Sigmoid colon (tissue), 6 donors: ENCODE measurements at regions not wholly inside any gene's neighbourhood (a gene's known extent, or its start where the extent isn't known, plus 50 kb on each side); places are given as distances from the start of the nearest gene placed in this dataset.

ENCODE experiments used
- DNase-seq: peaks from one replicate; pipeline ENCODE4 v3.0.0-alpha.2; 2019
- H3K27ac ChIP-seq, 4 donors: fragments of 200-600 bp; sonication (generic); one replicate each; pipeline ENCODE4 v1.5.1; 2016 to 2019; ENCODE audit warnings: mild to moderate bottlenecking in 1 of 4
- H3K27me3 ChIP-seq, 3 donors: fragments of 200-600 bp; sonication (generic); one replicate each; pipeline ENCODE4 v1.5.1; 2019; ENCODE audit warnings: mild to moderate bottlenecking in 1 of 3
- H3K36me3 ChIP-seq, 4 donors: fragments of 200-600 bp; sonication (generic); one replicate each; pipeline ENCODE4 v1.5.1; 2016 to 2019
- H3K4me1 ChIP-seq, 4 donors: fragments of 200-600 bp; sonication (generic); one replicate each; pipeline ENCODE4 v1.5.1; 2017 to 2019
- H3K4me3 ChIP-seq, 4 donors: fragments of 200-600 bp; sonication (generic); one replicate each; pipeline ENCODE4 v1.5.1; 2017 to 2019; ENCODE audit warnings: mild to moderate bottlenecking in 2 of 4, moderate library complexity in 1 of 4
- H3K9me3 ChIP-seq, 4 donors: fragments of 200-600 bp in 3 of 4; sonication (generic) in 3 of 4; one replicate each; pipeline versions ENCODE4 v1.5.1 to v1.6.1; 2013 to 2019
- EP300 ChIP-seq, 4 donors: sonication (generic); formaldehyde crosslinking; IDR thresholded peaks; one replicate each; pipeline ENCODE4 v1.6.1; 2017; ENCODE audit warnings: antibody characterized with exemption in 4 of 4
- POLR2A ChIP-seq, 2 donors: fragments of 450-650 bp; IDR thresholded peaks; one replicate each; pipeline ENCODE4 v1.6.1; 2016; ENCODE audit warnings: antibody characterized with exemption in 2 of 2, mild to moderate bottlenecking in 2 of 2, moderate library complexity in 2 of 2
- POLR2AphosphoS5 ChIP-seq, 4 donors: sonication (generic); formaldehyde crosslinking; IDR thresholded peaks; one replicate each; pipeline ENCODE4 v1.6.1; 2017; ENCODE audit warnings: antibody characterized with exemption in 4 of 4
- WGBS, 2 donors: extraction: QIAGEN DNeasy Blood & Tissue Kit; methylation state at CpG; one replicate each; pipeline ENCODE4 v1.1.7; 2013; 5-methylcytosine and 5-hydroxymethylcytosine counted together
- intact Hi-C: fragments of 100-400 bp; cut with DNase I; formaldehyde crosslinking; loops from one replicate; pipeline ENCODE4 v1.15.1; 2023
- TF ChIP-seq, protein P1 (sequence below), 4 experiments: fragments of 450-650 bp in 3 of 4; fragments of 200-600 bp in 1 of 4; IDR thresholded peaks; one replicate each; pipeline ENCODE4 v1.5.1; 2016 to 2019; ENCODE audit warnings: antibody characterized with exemption in 4 of 4, mild to moderate bottlenecking in 3 of 4, moderate library complexity in 2 of 4
- donor health status: healthy with polysubstance abuse.
- donor health status: healthy.

- 77 to 90% methylated on average over 6 of the region's 6 CpGs for WGBS, 2 donors
- intact Hi-C loops: no loop called here
- no peak for DNase-seq
- Histone ChIP-seq H3K9me3 (no peaks in the 10 kb centered on the region), H3K27ac (no peak overlapping the region), H3K4me3 (no peak overlapping the region), H3K36me3 (no peaks in the 10 kb centered on the region), H3K4me1 (no peaks in the 10 kb centered on the region), H3K27me3 (no peaks in the 10 kb centered on the region)
- no peak for TF ChIP-seq POLR2AphosphoS5 (IDR thresholded peaks at IDR 0.05)
- no peak for TF ChIP-seq POLR2A (IDR thresholded peaks at IDR 0.05)
- TF ChIP-seq, protein P1, sequence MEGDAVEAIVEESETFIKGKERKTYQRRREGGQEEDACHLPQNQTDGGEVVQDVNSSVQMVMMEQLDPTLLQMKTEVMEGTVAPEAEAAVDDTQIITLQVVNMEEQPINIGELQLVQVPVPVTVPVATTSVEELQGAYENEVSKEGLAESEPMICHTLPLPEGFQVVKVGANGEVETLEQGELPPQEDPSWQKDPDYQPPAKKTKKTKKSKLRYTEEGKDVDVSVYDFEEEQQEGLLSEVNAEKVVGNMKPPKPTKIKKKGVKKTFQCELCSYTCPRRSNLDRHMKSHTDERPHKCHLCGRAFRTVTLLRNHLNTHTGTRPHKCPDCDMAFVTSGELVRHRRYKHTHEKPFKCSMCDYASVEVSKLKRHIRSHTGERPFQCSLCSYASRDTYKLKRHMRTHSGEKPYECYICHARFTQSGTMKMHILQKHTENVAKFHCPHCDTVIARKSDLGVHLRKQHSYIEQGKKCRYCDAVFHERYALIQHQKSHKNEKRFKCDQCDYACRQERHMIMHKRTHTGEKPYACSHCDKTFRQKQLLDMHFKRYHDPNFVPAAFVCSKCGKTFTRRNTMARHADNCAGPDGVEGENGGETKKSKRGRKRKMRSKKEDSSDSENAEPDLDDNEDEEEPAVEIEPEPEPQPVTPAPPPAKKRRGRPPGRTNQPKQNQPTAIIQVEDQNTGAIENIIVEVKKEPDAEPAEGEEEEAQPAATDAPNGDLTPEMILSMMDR (IDR thresholded peaks at IDR 0.05): no peak
- TF ChIP-seq EP300 (IDR thresholded peaks at IDR 0.05): no peak
Observed at GRCh38 chr18:67633939-67634338, 117.4 kb upstream of the DSEL start.

DNA sequence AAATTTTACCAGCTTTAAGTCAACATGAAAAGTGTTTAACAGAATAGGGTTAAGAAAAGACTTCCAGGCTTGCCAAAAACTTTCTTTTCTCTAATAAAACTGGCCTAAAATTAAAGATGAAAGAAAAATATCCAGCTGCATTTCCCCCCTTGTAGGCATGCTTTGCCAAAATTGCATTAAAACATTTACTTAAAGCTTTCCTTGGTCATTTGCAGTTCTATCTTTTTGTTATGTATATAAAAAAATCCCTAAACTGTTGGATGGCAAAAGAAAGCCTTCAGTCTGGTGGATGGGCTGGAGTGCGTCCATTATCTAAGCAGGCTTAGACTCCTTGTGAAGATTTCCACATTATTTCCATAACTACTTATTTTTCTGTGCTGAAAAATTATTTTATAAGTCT is 105.4 kb upstream of the DSEL start:
- intact Hi-C loops: no loop called here
- Histone ChIP-seq H3K4me1 (no peaks in the 10 kb centered on the region), H3K36me3 (no peaks in the 10 kb centered on the region), H3K27ac (no peak overlapping the region), H3K4me3 (no peak overlapping the region), H3K27me3 (no peaks in the 10 kb centered on the region), H3K9me3 (no peaks in the 10 kb centered on the region)
- 76 to 78% methylated on average over 1 of the region's 1 CpG for WGBS, 2 donors
- TF ChIP-seq, protein P1 (IDR thresholded peaks at IDR 0.05): no peak
- TF ChIP-seq POLR2A (IDR thresholded peaks at IDR 0.05) (no peak), POLR2AphosphoS5 (IDR thresholded peaks at IDR 0.05) (no peak), EP300 (IDR thresholded peaks at IDR 0.05) (no peak)
- no peak for DNase-seq

DNA sequence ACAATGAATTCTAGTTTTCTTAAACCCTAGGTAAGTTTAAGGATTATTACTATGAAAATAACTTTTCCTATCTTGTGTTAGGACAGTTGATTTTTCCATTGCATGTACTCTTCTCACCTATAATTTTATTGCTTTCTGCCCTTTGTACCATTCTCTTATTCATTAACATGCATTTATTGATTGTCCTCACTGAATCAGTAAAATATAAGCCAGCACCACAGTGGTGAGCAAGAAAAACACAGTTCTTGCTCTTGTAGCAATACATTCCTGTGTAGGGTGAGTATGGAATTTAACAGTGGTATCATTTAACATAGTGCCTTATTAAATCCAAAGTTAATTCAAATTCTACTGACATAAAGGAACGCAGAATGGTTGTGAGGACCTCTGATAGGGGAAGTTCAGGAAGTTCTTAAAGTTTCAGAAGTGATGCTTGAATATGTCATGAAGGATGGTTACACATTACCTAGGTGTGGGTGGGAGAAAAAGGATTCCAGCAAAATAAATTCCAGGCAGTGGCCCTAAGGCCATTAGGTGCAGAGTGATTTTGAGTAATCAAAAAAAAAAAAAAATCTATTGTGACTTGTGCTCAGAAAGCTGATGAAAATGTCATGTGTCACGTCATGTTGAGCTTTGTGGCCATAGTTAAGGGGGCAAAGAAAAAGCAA is 104.7 kb upstream of the DSEL start:
- no peaks in the 10 kb centered on the region for H3K27me3 ChIP-seq

DNA sequence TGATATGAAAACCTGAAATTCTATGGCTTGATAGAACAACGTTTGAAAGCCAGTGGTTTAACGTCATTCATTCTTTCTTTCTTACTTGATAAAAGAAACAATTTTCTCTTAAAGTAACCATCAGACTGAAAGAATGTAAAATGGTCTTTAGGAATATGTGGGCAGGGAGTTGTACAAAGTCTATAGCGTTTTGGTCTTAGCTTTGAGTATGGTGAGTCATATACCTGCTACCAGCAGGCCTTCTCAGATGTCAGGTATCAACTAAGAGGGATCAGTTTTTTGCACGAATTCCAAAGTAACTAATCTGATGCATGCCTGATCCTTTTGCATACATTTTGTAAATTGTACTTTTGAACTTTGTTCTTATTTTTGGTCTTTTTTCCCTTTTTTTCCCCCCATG is 101.5 kb upstream of the DSEL start:
- Histone ChIP-seq H3K4me1 (peaks cover 0 to 6% (median 0%) of the 10 kb centered on the region in 4 donors), H3K27me3 (no peaks in the 10 kb centered on the region), H3K4me3 (no peak overlapping the region), H3K27ac (no peak overlapping the region), H3K36me3 (no peaks in the 10 kb centered on the region), H3K9me3 (no peaks in the 10 kb centered on the region)
- DNase-seq: no peak
- no peak for TF ChIP-seq POLR2A (IDR thresholded peaks at IDR 0.05)
- TF ChIP-seq EP300 (IDR thresholded peaks at IDR 0.05): no peak
- TF ChIP-seq, protein P1 (IDR thresholded peaks at IDR 0.05): no peak
- TF ChIP-seq POLR2AphosphoS5 (IDR thresholded peaks at IDR 0.05): no peak
- 77 to 88% methylated on average over 4 of the region's 4 CpGs for WGBS, 2 donors
- intact Hi-C loops: no loop called here

More for the DNA sequence above, 104.7 kb upstream of the DSEL start:
- H3K36me3 ChIP-seq: no peaks in the 10 kb centered on the region
- H3K9me3 ChIP-seq: no peaks in the 10 kb centered on the region
- 22 to 60% methylated on average over 2 of the region's 2 CpGs for WGBS, 2 donors
- H3K4me1 ChIP-seq: no peaks in the 10 kb centered on the region
- TF ChIP-seq, protein P1 (IDR thresholded peaks at IDR 0.05): no peak
- no peak for TF ChIP-seq POLR2AphosphoS5 (IDR thresholded peaks at IDR 0.05)
- TF ChIP-seq EP300 (IDR thresholded peaks at IDR 0.05): no peak
- TF ChIP-seq POLR2A (IDR thresholded peaks at IDR 0.05): no peak
- no peak overlapping the region for H3K4me3 ChIP-seq
- intact Hi-C loops: no loop called here
- no peak for DNase-seq
- no peak overlapping the region for H3K27ac ChIP-seq

DNA sequence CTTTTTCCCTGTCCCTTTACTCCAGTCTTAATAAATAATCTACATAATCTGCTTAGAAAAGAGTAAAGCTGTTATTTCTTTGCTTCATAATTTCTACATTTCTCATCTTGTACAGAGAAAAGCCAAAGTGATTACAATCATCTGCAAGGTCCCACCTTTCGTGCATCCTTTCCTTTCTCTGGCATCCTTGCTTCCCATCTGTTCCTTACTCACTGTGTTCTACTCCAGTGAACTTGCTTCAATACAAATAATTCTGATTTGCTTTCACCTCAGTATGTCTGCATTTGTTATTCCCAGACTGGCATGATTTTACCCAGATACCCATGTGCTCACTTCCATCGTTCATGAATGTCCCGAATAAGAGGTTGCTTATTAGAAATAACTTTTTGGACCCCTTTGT is 99.4 kb upstream of the DSEL start:
- intact Hi-C loops: no loop called here
- DNase-seq: no peak
- no peaks in the 10 kb centered on the region for H3K9me3 ChIP-seq
- H3K4me3 ChIP-seq: no peak overlapping the region
- no peaks in the 10 kb centered on the region for H3K27me3 ChIP-seq
- peaks cover 0 to 6% (median 0%) of the 10 kb centered on the region in 4 donors for H3K4me1 ChIP-seq
- TF ChIP-seq, protein P1 (IDR thresholded peaks at IDR 0.05): no peak
- TF ChIP-seq EP300 (IDR thresholded peaks at IDR 0.05) (no peak), POLR2A (IDR thresholded peaks at IDR 0.05) (no peak), POLR2AphosphoS5 (IDR thresholded peaks at IDR 0.05) (no peak)
- 85 to 90% methylated on average over 3 of the region's 3 CpGs for WGBS, 2 donors
- H3K27ac ChIP-seq: no peak overlapping the region
- no peaks in the 10 kb centered on the region for H3K36me3 ChIP-seq
